HL-60 (cell line): ENCODE measurements at regions not wholly inside any gene's neighbourhood (a gene's known extent, or its start where the extent isn't known, plus 50 kb on each side); places are given as distances from the start of the nearest gene placed in this dataset.
"Not testable (repeated sequence)": the region's sequence is repeated elsewhere in the genome, so short reads cannot be mapped to it uniquely, and the experiment has no call there.

Source experiments
- CTCF ChIP-seq: IDR thresholded peaks from one replicate; pipeline ENCODE4 v1.5.1; 2011; ENCODE audit warnings: low read length, control low read depth, inconsistent platforms; ENCODE audit not compliant: insufficient read depth
- POLR2AphosphoS5 ChIP-seq: IDR thresholded peaks from 2 replicates; pipeline ENCODE4 v1.6.1; 2012; ENCODE audit warnings: low read depth

- TF ChIP-seq CTCF, POLR2AphosphoS5: not testable (repeated sequence)
Observed at GRCh38 chr13:112176141-112177119, 109.5 kb downstream of the SOX1 start.
